Fibroblast of the aortic adventitia (primary cell): ENCODE measurements at regions not wholly inside any gene's neighbourhood (a gene's known extent, or its start where the extent isn't known, plus 50 kb on each side); places are given as distances from the start of the nearest gene placed in this dataset.

Experiments
- DNase-seq: peaks from one replicate; pipeline ENCODE4 v3.0.0-alpha.2; 2010; ENCODE audit warnings: low read depth
- H3K4me3 ChIP-seq: 2 replicates; pipeline ENCODE4 v1.5.1; 2011; ENCODE audit warnings: low read depth, mild to moderate bottlenecking, control low read depth, low read length, moderate library complexity
- TF ChIP-seq, protein P1 (sequence below): IDR thresholded peaks from 2 replicates; pipeline ENCODE4 v1.5.1; 2011; ENCODE audit warnings: mild to moderate bottlenecking, low read length, control low read depth, inconsistent platforms; ENCODE audit not compliant: insufficient read depth

DNA sequence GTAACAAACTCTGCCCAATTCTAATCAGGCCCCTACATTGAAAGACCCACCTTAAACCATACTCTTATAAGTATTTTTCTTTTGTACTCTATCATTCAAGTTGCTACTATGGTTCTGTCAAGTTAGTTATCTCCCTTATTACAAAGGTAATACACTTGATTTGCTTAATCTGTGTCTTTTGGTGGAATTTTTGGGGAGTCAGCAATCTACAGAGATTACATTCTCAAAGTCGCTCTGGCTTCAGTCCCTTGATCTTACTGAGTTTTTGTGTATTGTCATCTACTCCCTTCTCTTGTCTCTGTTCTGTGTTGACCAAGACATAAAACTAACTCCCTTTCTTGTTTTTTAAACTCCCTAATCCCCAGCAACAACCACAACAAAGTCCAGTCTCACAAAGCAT is 353.1 kb downstream of the LRIG3 start:
- DNase-seq = no peak
- TF ChIP-seq, protein P1, sequence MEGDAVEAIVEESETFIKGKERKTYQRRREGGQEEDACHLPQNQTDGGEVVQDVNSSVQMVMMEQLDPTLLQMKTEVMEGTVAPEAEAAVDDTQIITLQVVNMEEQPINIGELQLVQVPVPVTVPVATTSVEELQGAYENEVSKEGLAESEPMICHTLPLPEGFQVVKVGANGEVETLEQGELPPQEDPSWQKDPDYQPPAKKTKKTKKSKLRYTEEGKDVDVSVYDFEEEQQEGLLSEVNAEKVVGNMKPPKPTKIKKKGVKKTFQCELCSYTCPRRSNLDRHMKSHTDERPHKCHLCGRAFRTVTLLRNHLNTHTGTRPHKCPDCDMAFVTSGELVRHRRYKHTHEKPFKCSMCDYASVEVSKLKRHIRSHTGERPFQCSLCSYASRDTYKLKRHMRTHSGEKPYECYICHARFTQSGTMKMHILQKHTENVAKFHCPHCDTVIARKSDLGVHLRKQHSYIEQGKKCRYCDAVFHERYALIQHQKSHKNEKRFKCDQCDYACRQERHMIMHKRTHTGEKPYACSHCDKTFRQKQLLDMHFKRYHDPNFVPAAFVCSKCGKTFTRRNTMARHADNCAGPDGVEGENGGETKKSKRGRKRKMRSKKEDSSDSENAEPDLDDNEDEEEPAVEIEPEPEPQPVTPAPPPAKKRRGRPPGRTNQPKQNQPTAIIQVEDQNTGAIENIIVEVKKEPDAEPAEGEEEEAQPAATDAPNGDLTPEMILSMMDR = no peak
- no peak overlapping the region for H3K4me3 ChIP-seq

DNA sequence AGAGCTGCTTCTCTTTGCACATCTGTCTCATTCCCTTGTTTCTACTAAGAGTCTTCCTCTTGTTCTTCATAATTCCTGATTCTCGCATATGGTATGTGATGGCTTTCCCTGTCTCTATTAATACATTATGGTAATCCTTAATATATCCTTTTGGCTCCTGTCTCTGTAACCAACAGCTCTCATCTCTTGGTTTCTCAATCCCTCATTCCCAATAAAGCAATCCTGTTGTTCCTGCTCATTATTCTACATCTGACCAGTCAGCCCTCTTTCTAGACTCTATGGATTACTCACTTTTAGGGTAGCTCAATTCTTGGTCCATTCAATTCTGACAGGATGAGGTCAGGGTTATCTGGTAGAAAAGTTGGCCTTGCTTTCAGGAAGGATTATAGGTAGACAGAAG is 349.9 kb downstream of the LRIG3 start:
- TF ChIP-seq, protein P1 = no peak
- no peak overlapping the region for H3K4me3 ChIP-seq
- DNase-seq = no peak

DNA sequence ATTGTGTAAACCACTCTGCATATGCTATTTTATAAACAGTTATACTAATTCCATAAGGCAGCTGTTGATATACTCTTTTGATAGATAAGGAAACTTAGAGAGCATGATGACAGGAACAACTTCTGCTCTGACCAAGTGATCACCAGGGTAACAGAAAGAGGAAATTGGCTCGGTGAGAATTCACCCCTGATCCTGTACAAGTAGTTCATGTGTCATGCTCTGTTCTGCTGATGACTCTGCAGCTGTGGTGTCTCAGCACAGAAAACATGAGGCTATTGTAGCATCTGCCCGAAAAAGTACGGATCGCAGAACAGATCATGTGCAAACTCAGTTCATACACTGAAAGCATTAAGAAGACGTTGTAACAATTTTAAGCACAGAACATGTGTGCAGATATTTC is 345.0 kb downstream of the LRIG3 start:
- TF ChIP-seq, protein P1 = no peak
- DNase-seq = peak; percentile 45

DNA sequence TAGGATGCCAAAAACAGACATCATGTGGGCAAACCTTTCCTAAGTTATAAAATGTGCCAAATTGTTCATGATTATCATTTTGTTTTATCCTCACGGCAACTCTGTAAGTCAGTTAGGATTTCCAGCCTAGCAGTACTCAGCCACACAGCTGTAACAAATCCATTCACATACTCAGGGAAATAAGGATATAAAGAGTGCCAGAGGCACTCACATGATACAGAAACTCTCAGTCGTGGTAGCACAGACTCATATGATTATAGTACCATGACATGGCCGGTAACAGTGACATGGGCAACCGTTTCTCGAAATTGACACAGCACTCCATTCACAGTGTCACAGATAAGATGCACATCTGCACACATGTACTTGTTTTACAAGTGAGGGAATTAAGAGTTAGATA is 344.2 kb downstream of the LRIG3 start:
- TF ChIP-seq, protein P1 = no peak
- H3K4me3 ChIP-seq = no peak overlapping the region
- no peak for DNase-seq

More for the DNA sequence above, 345.0 kb downstream of the LRIG3 start:
- no peak overlapping the region for H3K4me3 ChIP-seq

DNA sequence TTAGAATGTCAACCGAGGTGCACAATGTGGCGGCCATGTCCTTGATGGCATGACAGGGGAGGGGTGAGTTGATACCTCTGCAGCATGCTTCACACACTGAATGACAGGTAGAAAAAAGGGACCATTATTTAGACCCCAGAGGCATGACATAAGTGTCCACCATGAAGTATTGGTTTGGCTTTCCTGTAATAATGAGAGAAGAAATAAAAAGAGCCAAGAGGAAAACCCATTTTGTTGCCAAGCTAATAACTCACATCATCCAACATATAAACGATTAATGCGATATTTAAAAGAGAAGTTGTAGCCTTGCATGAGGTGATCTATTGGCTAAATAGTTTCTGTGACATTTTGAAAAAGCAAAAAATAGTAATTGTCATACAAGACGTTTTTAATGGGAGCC is 343.4 kb downstream of the LRIG3 start:
- no peak overlapping the region for H3K4me3 ChIP-seq
- TF ChIP-seq, protein P1 = no peak
- DNase-seq = no peak

DNA sequence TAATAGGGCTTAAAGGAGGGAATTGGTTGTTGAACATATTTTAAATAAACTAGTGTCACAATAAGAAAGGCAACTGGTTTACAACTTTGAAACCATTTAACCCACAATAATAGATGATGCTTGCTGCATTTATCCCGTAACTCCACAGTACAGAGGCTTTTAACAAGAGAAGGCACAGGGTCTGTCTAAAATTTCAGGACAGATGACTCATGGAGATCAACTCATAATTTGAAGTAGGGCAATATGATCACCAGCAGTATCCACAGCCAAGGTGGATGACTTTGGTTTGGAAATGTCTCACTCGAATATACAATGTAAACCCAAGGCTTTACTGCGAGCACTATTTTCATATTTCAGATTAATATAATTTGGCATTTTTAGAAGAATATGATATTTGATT is 340.2 kb downstream of the LRIG3 start:
- no peak overlapping the region for H3K4me3 ChIP-seq
- TF ChIP-seq, protein P1 = no peak
- DNase-seq = no peak

DNA sequence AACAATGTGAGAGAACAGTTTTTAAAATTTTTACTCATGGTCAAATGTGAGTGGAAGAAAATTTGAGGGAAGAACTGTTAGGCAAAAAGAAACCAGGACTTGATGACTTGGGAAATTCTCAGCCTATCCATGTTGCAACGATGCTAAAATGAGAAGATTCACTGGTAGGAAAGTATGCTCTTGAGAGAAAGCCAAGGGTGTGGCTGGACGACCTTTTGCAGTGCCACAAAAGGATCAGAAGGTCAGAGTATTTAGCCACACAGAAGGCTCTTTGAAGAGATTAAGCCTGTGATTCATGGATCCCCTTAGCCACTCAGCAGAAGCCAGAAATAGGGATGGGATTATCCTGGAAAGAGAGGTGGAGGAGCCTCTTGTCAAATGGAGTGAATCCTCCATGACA is 336.8 kb downstream of the LRIG3 start:
- TF ChIP-seq, protein P1 = no peak
- no peak overlapping the region for H3K4me3 ChIP-seq
- DNase-seq = peak; percentile 71
